Stimulated activated CD8-positive, alpha-beta memory T cell treated with anti-CD3 and anti-CD28 coated beads, Interleukin-15, amount 100 ng/mL, for 48 hours (primary cell): ENCODE measurements at regions not wholly inside any gene's neighbourhood (a gene's known extent, or its start where the extent isn't known, plus 50 kb on each side); places are given as distances from the start of the nearest gene placed in this dataset.
"Not testable (repeated sequence)": the region's sequence is repeated elsewhere in the genome, so short reads cannot be mapped to it uniquely, and the experiment has no call there.

ENCODE experiments used
- DNase-seq, 2 donors: peaks; one replicate each; pipeline ENCODE4 v3.0.0-alpha.2; 2020; ENCODE audit warnings: low read depth in 2 of 2

- no peak for DNase-seq
Observed at GRCh38 chr5:171542525-171543140, 123.2 kb downstream of the FGF18 start.

- no peak for DNase-seq
Observed at GRCh38 chr5:171543148-171543815, 123.8 kb downstream of the FGF18 start.

- DNase-seq: no peak
Observed at GRCh38 chr5:171544913-171545765, 125.7 kb downstream of the FGF18 start.

GRCh38 chr5:171549274-171549673 lies 129.8 kb downstream of the FGF18 start:
- DNase-seq: no peak

GRCh38 chr5:171553817-171554216 lies 134.4 kb downstream of the FGF18 start:
- not testable (repeated sequence) for DNase-seq

- DNase-seq: no peak
Observed at GRCh38 chr5:171555160-171555559, 135.7 kb downstream of the FGF18 start.

GRCh38 chr5:171562822-171563221 lies 143.4 kb downstream of the FGF18 start:
- peak in 1 of 2 donors; percentile 4 for DNase-seq

- no peak for DNase-seq
Observed at GRCh38 chr5:171568389-171568788, 148.9 kb downstream of the FGF18 start.

GRCh38 chr5:171569065-171569712 lies 149.7 kb downstream of the FGF18 start:
- DNase-seq: no peak

GRCh38 chr5:171570244-171570825 lies 150.9 kb downstream of the FGF18 start:
- no peak for DNase-seq

- DNase-seq: no peak
Observed at GRCh38 chr5:171571663-171572062, 152.2 kb downstream of the FGF18 start.

- no peak for DNase-seq
Observed at GRCh38 chr5:171573021-171573420, 153.6 kb downstream of the FGF18 start.

- DNase-seq: no peak
Observed at GRCh38 chr5:171573451-171574225, 154.2 kb downstream of the FGF18 start.

GRCh38 chr5:171574376-171574775 lies 154.9 kb downstream of the FGF18 start:
- DNase-seq: no peak

- no peak for DNase-seq
Observed at GRCh38 chr5:171575386-171575785, 155.9 kb downstream of the FGF18 start.

- DNase-seq: no peak
Observed at GRCh38 chr5:171575808-171576207, 156.4 kb downstream of the FGF18 start.

GRCh38 chr5:171577042-171577758 lies 157.8 kb downstream of the FGF18 start:
- no peak for DNase-seq

GRCh38 chr5:171578049-171578828 lies 158.8 kb downstream of the FGF18 start:
- DNase-seq: no peak

- DNase-seq: no peak
Observed at GRCh38 chr5:171578829-171579491, 159.5 kb downstream of the FGF18 start.
